ENCODE measurements at regions not wholly inside any gene's neighbourhood (a gene's known extent, or its start where the extent isn't known, plus 50 kb on each side); places are given as distances from the start of the nearest gene placed in this dataset.

DNA sequence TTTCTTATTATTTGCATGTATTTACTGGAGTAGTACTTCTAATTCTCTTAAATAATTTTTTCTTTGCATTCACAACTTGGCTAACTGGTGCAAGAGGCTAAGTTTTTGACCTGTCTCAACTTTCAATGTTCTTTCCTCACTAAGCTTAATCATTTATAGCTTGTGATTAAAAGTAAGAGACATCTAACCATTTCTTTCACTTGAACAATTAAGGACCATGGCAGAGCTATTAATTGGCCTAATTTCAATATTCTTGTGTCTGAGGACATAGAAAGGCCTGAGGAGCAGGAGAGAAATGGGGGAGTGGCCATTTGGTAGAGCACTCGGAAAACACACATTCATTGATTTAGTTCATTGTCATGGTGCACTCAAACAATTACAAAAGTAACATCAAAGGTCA is 141.4 kb upstream of the TMEM196 start:
- no peak overlapping the region for H3K27ac Mint-ChIP-seq
- no peaks in the 10 kb centered on the region for H3K36me3 ChIP-seq (replicated peaks in 1 of 2; ENCODE audit: control extremely low read depth in 1 of 2, control insufficient read depth in 1 of 2, extremely low read depth in 1 of 2, insufficient read depth in 2 of 2, low read length in 1 of 2)
- H3K9me3 Mint-ChIP-seq (ENCODE audit: insufficient read depth) = no peaks in the 10 kb centered on the region
- intact Hi-C loops (cut with micrococcal nuclease) = no loop called here
- H3K79me2 ChIP-seq (ENCODE audit: control insufficient read depth, insufficient read depth, low read length) = no peaks in the 10 kb centered on the region
- no peaks in the 10 kb centered on the region for H4K20me1 ChIP-seq (ENCODE audit: control insufficient read depth, insufficient read depth, low read length, poor library complexity, severe bottlenecking)
- no peak overlapping the region for H2AFZ ChIP-seq (ENCODE audit: insufficient read depth, low read depth, low read length, poor library complexity, severe bottlenecking)
- DNase-seq (no peak), ATAC-seq (ENCODE audit: low read depth) (no peak)
- no peaks in the 10 kb centered on the region for H3K4me1 Mint-ChIP-seq
- no peak overlapping the region for H3K27ac ChIP-seq (ENCODE audit: low read length in 2 of 2)
- peaks cover 2% of the 10 kb centered on the region for H3K27me3 Mint-ChIP-seq
- no peak overlapping the region for H3K4me3 ChIP-seq (ENCODE audit: control extremely low read depth in 1 of 5, extremely low read depth in 1 of 5, insufficient read depth in 1 of 5, low read depth in 2 of 5, low read length in 4 of 5)
- no CpG with 5 or more reads among the region's 1 CpG for WGBS (ENCODE audit: insufficient coverage)
- H3K9me3 ChIP-seq (ENCODE audit: control extremely low read depth in 1 of 3, control insufficient read depth in 2 of 3, insufficient read depth in 1 of 3, low read length in 2 of 3) = no peaks in the 10 kb centered on the region
- TF ChIP-seq, protein P1, sequence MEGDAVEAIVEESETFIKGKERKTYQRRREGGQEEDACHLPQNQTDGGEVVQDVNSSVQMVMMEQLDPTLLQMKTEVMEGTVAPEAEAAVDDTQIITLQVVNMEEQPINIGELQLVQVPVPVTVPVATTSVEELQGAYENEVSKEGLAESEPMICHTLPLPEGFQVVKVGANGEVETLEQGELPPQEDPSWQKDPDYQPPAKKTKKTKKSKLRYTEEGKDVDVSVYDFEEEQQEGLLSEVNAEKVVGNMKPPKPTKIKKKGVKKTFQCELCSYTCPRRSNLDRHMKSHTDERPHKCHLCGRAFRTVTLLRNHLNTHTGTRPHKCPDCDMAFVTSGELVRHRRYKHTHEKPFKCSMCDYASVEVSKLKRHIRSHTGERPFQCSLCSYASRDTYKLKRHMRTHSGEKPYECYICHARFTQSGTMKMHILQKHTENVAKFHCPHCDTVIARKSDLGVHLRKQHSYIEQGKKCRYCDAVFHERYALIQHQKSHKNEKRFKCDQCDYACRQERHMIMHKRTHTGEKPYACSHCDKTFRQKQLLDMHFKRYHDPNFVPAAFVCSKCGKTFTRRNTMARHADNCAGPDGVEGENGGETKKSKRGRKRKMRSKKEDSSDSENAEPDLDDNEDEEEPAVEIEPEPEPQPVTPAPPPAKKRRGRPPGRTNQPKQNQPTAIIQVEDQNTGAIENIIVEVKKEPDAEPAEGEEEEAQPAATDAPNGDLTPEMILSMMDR (IDR thresholded peaks at IDR 0.05) = no peak
- no peak for TF ChIP-seq EZH2 (IDR thresholded peaks at IDR 0.05; ENCODE audit: borderline replicate concordance, insufficient read depth, low read depth, low read length, poor library complexity, severe bottlenecking)
- H3K4me1 ChIP-seq (ENCODE audit: control insufficient read depth in 2 of 2, insufficient read depth in 2 of 2, low read length in 2 of 2) = no peaks in the 10 kb centered on the region
- H3K4me2 ChIP-seq (replicated peaks; ENCODE audit: low read depth, low read length, poor library complexity, severe bottlenecking) = no peak overlapping the region
- H3K27me3 ChIP-seq (replicated peaks in 1 of 4; ENCODE audit: control extremely low read depth in 1 of 4, control insufficient read depth in 3 of 4, insufficient read depth in 4 of 4, low read length in 3 of 4) = no peaks in the 10 kb centered on the region
- H3K4me3 Mint-ChIP-seq = no peak overlapping the region
- POLR2A ChIA-PET = no interaction called here
- H3K9ac ChIP-seq (ENCODE audit: low read length) = no peak overlapping the region
- CTCF ChIA-PET = no interaction called here

DNA sequence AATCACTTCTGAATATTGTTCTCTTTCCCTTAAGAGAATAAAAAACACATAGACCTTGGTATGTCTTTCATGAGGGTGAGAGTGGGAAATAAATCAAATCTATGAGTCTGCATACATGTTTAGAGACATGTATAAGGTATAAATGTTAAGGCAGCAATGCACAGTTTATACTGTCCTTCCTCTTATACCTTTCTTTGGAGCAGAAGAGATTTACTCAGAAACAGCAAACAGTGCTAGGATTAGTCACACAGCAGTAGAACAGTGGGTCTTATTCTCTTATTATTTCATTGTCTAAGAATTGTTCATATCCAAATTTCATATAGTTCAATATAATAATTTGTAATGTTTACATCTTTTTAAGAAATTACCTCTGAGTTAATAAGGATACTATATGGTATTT is 126.7 kb upstream of the TMEM196 start:
- H2AFZ ChIP-seq (ENCODE audit: insufficient read depth, low read depth, low read length, poor library complexity, severe bottlenecking) = no peak overlapping the region
- Mint-ChIP-seq H3K9me3 (ENCODE audit: insufficient read depth) (no peaks in the 10 kb centered on the region), H3K4me3 (no peak overlapping the region), H3K27ac (no peak overlapping the region), H3K4me1 (no peaks in the 10 kb centered on the region), H3K27me3 (no peaks in the 10 kb centered on the region)
- no peaks in the 10 kb centered on the region for H3K36me3 ChIP-seq (replicated peaks in 1 of 2; ENCODE audit: control extremely low read depth in 1 of 2, control insufficient read depth in 1 of 2, extremely low read depth in 1 of 2, insufficient read depth in 2 of 2, low read length in 1 of 2)
- H3K9me3 ChIP-seq (ENCODE audit: control extremely low read depth in 1 of 3, control insufficient read depth in 2 of 3, insufficient read depth in 1 of 3, low read length in 2 of 3) = no peaks in the 10 kb centered on the region
- H3K79me2 ChIP-seq (ENCODE audit: control insufficient read depth, insufficient read depth, low read length) = no peaks in the 10 kb centered on the region
- H3K4me1 ChIP-seq (ENCODE audit: control insufficient read depth in 2 of 2, insufficient read depth in 2 of 2, low read length in 2 of 2) = no peaks in the 10 kb centered on the region
- CTCF ChIA-PET = no interaction called here
- no peak for DNase-seq
- no peak overlapping the region for H3K4me2 ChIP-seq (replicated peaks; ENCODE audit: low read depth, low read length, poor library complexity, severe bottlenecking)
- POLR2A ChIA-PET = no interaction called here
- TF ChIP-seq, protein P1 (IDR thresholded peaks at IDR 0.05) = no peak
- TF ChIP-seq EZH2 (IDR thresholded peaks at IDR 0.05; ENCODE audit: borderline replicate concordance, insufficient read depth, low read depth, low read length, poor library complexity, severe bottlenecking) = no peak
- H3K27ac ChIP-seq (ENCODE audit: low read length in 2 of 2) = no peak overlapping the region
- intact Hi-C loops (cut with micrococcal nuclease) = no loop called here
- H3K9ac ChIP-seq (ENCODE audit: low read length) = no peak overlapping the region
- H3K27me3 ChIP-seq (replicated peaks in 1 of 4; ENCODE audit: control extremely low read depth in 1 of 4, control insufficient read depth in 3 of 4, insufficient read depth in 4 of 4, low read length in 3 of 4) = no peaks in the 10 kb centered on the region
- ATAC-seq (ENCODE audit: low read depth) = no peak
- H3K4me3 ChIP-seq (ENCODE audit: control extremely low read depth in 1 of 5, extremely low read depth in 1 of 5, insufficient read depth in 1 of 5, low read depth in 2 of 5, low read length in 4 of 5) = no peak overlapping the region
- H4K20me1 ChIP-seq (ENCODE audit: control insufficient read depth, insufficient read depth, low read length, poor library complexity, severe bottlenecking) = no peaks in the 10 kb centered on the region
